ENCODE measurements at regions not wholly inside any gene's neighbourhood (a gene's known extent, or its start where the extent isn't known, plus 50 kb on each side); places are given as distances from the start of the nearest gene placed in this dataset.

- no peak for TF ChIP-seq CTCF (IDR thresholded peaks at IDR 0.05)
- TF ChIP-seq POLR2A (IDR thresholded peaks at IDR 0.05) = no peak
These were observed 1602.3 kb upstream of the PRR20A start for GRCh38 chr13:55538424-55538823.

All from Peyer's patch (tissue), 4 donors.